Lung (tissue), 11 donors: ENCODE measurements at regions not wholly inside any gene's neighbourhood (a gene's known extent, or its start where the extent isn't known, plus 50 kb on each side); places are given as distances from the start of the nearest gene placed in this dataset.

Experiments
- ATAC-seq: fragments of 200-7000 bp; cut with Tn5 transposase; one replicate; pipeline ENCODE4 v1.9.1; 2020; ENCODE audit warnings: moderate number of reproducible peaks; ENCODE audit not compliant: insufficient read depth, low FRiP score
- DNase-seq, 3 donors: peaks; one replicate each; pipeline ENCODE4 v3.0.0-alpha.2; 2013 to 2017
- H3K27ac ChIP-seq, 2 donors: one replicate each; pipeline ENCODE4 v1.5.1; 2013; ENCODE audit warnings: mild to moderate bottlenecking in 2 of 2, moderate library complexity in 2 of 2, control low read depth in 1 of 2, inconsistent platforms in 1 of 2, low read depth in 1 of 2, low read length in 1 of 2
- H3K27me3 ChIP-seq, 3 donors: one replicate each; pipeline ENCODE4 v1.5.1; 2013; ENCODE audit warnings: low read length in 2 of 3; ENCODE audit not compliant: control insufficient read depth in 3 of 3, insufficient read depth in 3 of 3
- H3K36me3 ChIP-seq, 4 donors: one replicate each; pipeline ENCODE4 v1.5.1; 2013; ENCODE audit warnings: low read length in 4 of 4, mild to moderate bottlenecking in 1 of 4, moderate library complexity in 1 of 4; ENCODE audit not compliant: control insufficient read depth in 4 of 4, insufficient read depth in 4 of 4
- H3K4me1 ChIP-seq, 5 donors: one replicate each; pipeline ENCODE4 v1.5.1; 2013; ENCODE audit warnings: low read length in 5 of 5, mild to moderate bottlenecking in 2 of 5, moderate library complexity in 1 of 5; ENCODE audit not compliant: control insufficient read depth in 5 of 5, insufficient read depth in 5 of 5
- H3K4me3 ChIP-seq: one replicate; pipeline ENCODE4 v1.5.1; 2013; ENCODE audit warnings: mild to moderate bottlenecking, control low read depth, moderate library complexity
- H3K9ac ChIP-seq, 2 donors: one replicate each; pipeline ENCODE4 v1.5.1; 2013; ENCODE audit warnings: low read length in 2 of 2, control low read depth in 1 of 2; ENCODE audit not compliant: insufficient read depth in 1 of 2
- H3K9me3 ChIP-seq, 4 donors: one replicate each; pipeline ENCODE4 v1.5.1; 2013; ENCODE audit warnings: low read length in 3 of 4, mild to moderate bottlenecking in 1 of 4, moderate library complexity in 1 of 4; ENCODE audit not compliant: control insufficient read depth in 4 of 4, insufficient read depth in 3 of 4
- CTCF ChIP-seq: IDR thresholded peaks from 2 replicates; pipeline ENCODE4 v1.5.1; 2012; ENCODE audit warnings: mild to moderate bottlenecking; ENCODE audit errors: control extremely low read depth, extremely low read depth
- WGBS, 2 donors: extraction: QIAGEN DNeasy Blood & Tissue Kit; methylation state at CpG; one replicate each; pipeline ENCODE4 v1.1.7; 2013; 5-methylcytosine and 5-hydroxymethylcytosine counted together
- donor health status: control.
- donor health status: control.
- donor health status: Bipolar disorder and iron deficiency.
- donor health status: healthy.
- donor health status: DM: yes; HTN: yes; CAD: no.

GRCh38 chr5:28862860-28863196, 1824.4 kb upstream of the CDH9 start:
- DNase-seq = no peak
- Histone ChIP-seq H3K4me1 (no peaks in the 10 kb centered on the region), H3K9ac (no peak overlapping the region), H3K27me3 (no peaks in the 10 kb centered on the region), H3K36me3 (no peaks in the 10 kb centered on the region), H3K27ac (no peak overlapping the region), H3K4me3 (no peak overlapping the region), H3K9me3 (no peaks in the 10 kb centered on the region)
- ATAC-seq = no peak
- no peak for TF ChIP-seq CTCF
- 38 to 58% methylated on average over 1 of the region's 1 CpG for whole genome bisulfite sequencing, 2 donors

- no peaks in the 10 kb centered on the region for H3K4me1 ChIP-seq
- H3K36me3 ChIP-seq = no peaks in the 10 kb centered on the region
- DNase-seq (peak in 1 of 3 donors; percentile 9), ATAC-seq (no peak)
- no peaks in the 10 kb centered on the region for H3K27me3 ChIP-seq
- 69 to 86% methylated on average over 12 of the region's 12 CpGs for WGBS, 2 donors
- no peak overlapping the region for H3K4me3 ChIP-seq
- no peak overlapping the region for H3K9ac ChIP-seq
- H3K27ac ChIP-seq = no peak overlapping the region
- no peaks in the 10 kb centered on the region for H3K9me3 ChIP-seq
- TF ChIP-seq CTCF = no peak
These were observed 1823.9 kb upstream of the CDH9 start for GRCh38 chr5:28862137-28862859.

GRCh38 chr5:28855626-28856025, 1817.2 kb upstream of the CDH9 start:
- no peaks in the 10 kb centered on the region for H3K27me3 ChIP-seq
- H3K27ac ChIP-seq = no peak overlapping the region
- 74% methylated on average over 1 of the region's 1 CpG for WGBS, 2 donors
- H3K9ac ChIP-seq = no peak overlapping the region
- H3K4me1 ChIP-seq = no peaks in the 10 kb centered on the region
- no peaks in the 10 kb centered on the region for H3K9me3 ChIP-seq
- TF ChIP-seq CTCF = no peak
- DNase-seq (no peak), ATAC-seq (no peak)
- no peak overlapping the region for H3K4me3 ChIP-seq
- H3K36me3 ChIP-seq = no peaks in the 10 kb centered on the region
